ENCODE measurements at regions not wholly inside any gene's neighbourhood (a gene's known extent, or its start where the extent isn't known, plus 50 kb on each side); places are given as distances from the start of the nearest gene placed in this dataset.

- no peaks in the 10 kb centered on the region for H3K4me1 Mint-ChIP-seq (ENCODE audit: low read depth)
- H3K4me3 Mint-ChIP-seq: no peak overlapping the region
- H3K36me3 Mint-ChIP-seq (ENCODE audit: low read depth): no peaks in the 10 kb centered on the region
- intact Hi-C loops (cut with micrococcal nuclease): no loop called here
- H3K27me3 Mint-ChIP-seq: no peaks in the 10 kb centered on the region
- no peaks in the 10 kb centered on the region for H3K9me3 Mint-ChIP-seq
- H3K27ac Mint-ChIP-seq: no peak overlapping the region
Observed at GRCh38 chr1:189654906-189655305, 822.8 kb downstream of the BRINP3 start.

GRCh38 chr1:189656628-189657530 lies 820.8 kb downstream of the BRINP3 start:
- intact Hi-C loops (cut with micrococcal nuclease): no loop called here
- Mint-ChIP-seq H3K27ac (no peak overlapping the region), H3K4me1 (ENCODE audit: low read depth) (no peaks in the 10 kb centered on the region), H3K9me3 (no peaks in the 10 kb centered on the region), H3K36me3 (ENCODE audit: low read depth) (no peaks in the 10 kb centered on the region), H3K27me3 (no peaks in the 10 kb centered on the region), H3K4me3 (no peak overlapping the region)

- Mint-ChIP-seq H3K27me3 (no peaks in the 10 kb centered on the region), H3K4me1 (ENCODE audit: low read depth) (no peaks in the 10 kb centered on the region), H3K4me3 (no peak overlapping the region), H3K9me3 (no peaks in the 10 kb centered on the region), H3K36me3 (ENCODE audit: low read depth) (no peaks in the 10 kb centered on the region), H3K27ac (no peak overlapping the region)
- intact Hi-C loops (cut with micrococcal nuclease): no loop called here
Observed at GRCh38 chr1:189657715-189658114, 819.9 kb downstream of the BRINP3 start.

GRCh38 chr1:189658381-189658780 lies 819.3 kb downstream of the BRINP3 start:
- intact Hi-C loops (cut with micrococcal nuclease): no loop called here
- Mint-ChIP-seq H3K4me1 (ENCODE audit: low read depth) (no peaks in the 10 kb centered on the region), H3K27ac (no peak overlapping the region), H3K36me3 (ENCODE audit: low read depth) (no peaks in the 10 kb centered on the region), H3K27me3 (no peaks in the 10 kb centered on the region), H3K4me3 (no peak overlapping the region), H3K9me3 (no peaks in the 10 kb centered on the region)

GRCh38 chr1:189659731-189660130 lies 817.9 kb downstream of the BRINP3 start:
- Mint-ChIP-seq H3K4me3 (no peak overlapping the region), H3K4me1 (ENCODE audit: low read depth) (no peaks in the 10 kb centered on the region), H3K9me3 (no peaks in the 10 kb centered on the region), H3K36me3 (ENCODE audit: low read depth) (no peaks in the 10 kb centered on the region), H3K27ac (no peak overlapping the region), H3K27me3 (no peaks in the 10 kb centered on the region)
- intact Hi-C loops (cut with micrococcal nuclease): no loop called here

GRCh38 chr1:189662190-189662589 lies 815.5 kb downstream of the BRINP3 start:
- intact Hi-C loops (cut with micrococcal nuclease): no loop called here
- Mint-ChIP-seq H3K4me1 (ENCODE audit: low read depth) (no peaks in the 10 kb centered on the region), H3K9me3 (peaks cover 16% of the 10 kb centered on the region), H3K36me3 (ENCODE audit: low read depth) (no peaks in the 10 kb centered on the region), H3K27me3 (no peaks in the 10 kb centered on the region), H3K27ac (no peak overlapping the region), H3K4me3 (no peak overlapping the region)

GRCh38 chr1:189669846-189670245 lies 807.8 kb downstream of the BRINP3 start:
- Mint-ChIP-seq H3K4me1 (ENCODE audit: low read depth) (no peaks in the 10 kb centered on the region), H3K27me3 (no peaks in the 10 kb centered on the region), H3K4me3 (no peak overlapping the region), H3K27ac (no peak overlapping the region), H3K36me3 (ENCODE audit: low read depth) (no peaks in the 10 kb centered on the region), H3K9me3 (peaks cover 34% of the 10 kb centered on the region)
- intact Hi-C loops (cut with micrococcal nuclease): no loop called here

- Mint-ChIP-seq H3K4me1 (ENCODE audit: low read depth) (no peaks in the 10 kb centered on the region), H3K9me3 (peaks cover 9% of the 10 kb centered on the region), H3K36me3 (ENCODE audit: low read depth) (no peaks in the 10 kb centered on the region), H3K4me3 (no peak overlapping the region), H3K27me3 (no peaks in the 10 kb centered on the region), H3K27ac (no peak overlapping the region)
- intact Hi-C loops (cut with micrococcal nuclease): no loop called here
Observed at GRCh38 chr1:189673217-189673616, 804.4 kb downstream of the BRINP3 start.

- no peaks in the 10 kb centered on the region for H3K9me3 Mint-ChIP-seq
- no peaks in the 10 kb centered on the region for H3K27me3 Mint-ChIP-seq
- H3K4me1 Mint-ChIP-seq (ENCODE audit: low read depth): no peaks in the 10 kb centered on the region
- H3K27ac Mint-ChIP-seq: no peak overlapping the region
- no peak overlapping the region for H3K4me3 Mint-ChIP-seq
- H3K36me3 Mint-ChIP-seq (ENCODE audit: low read depth): no peaks in the 10 kb centered on the region
- intact Hi-C loops (cut with micrococcal nuclease): no loop called here
Observed at GRCh38 chr1:189675712-189676244, 801.9 kb downstream of the BRINP3 start.

GRCh38 chr1:189678779-189679178 lies 798.9 kb downstream of the BRINP3 start:
- H3K36me3 Mint-ChIP-seq (ENCODE audit: low read depth): no peaks in the 10 kb centered on the region
- intact Hi-C loops (cut with micrococcal nuclease): no loop called here

GRCh38 chr1:189681252-189681919 lies 796.3 kb downstream of the BRINP3 start:
- Mint-ChIP-seq H3K27me3 (no peaks in the 10 kb centered on the region), H3K27ac (no peak overlapping the region), H3K9me3 (no peaks in the 10 kb centered on the region), H3K4me1 (ENCODE audit: low read depth) (no peaks in the 10 kb centered on the region), H3K4me3 (no peak overlapping the region), H3K36me3 (ENCODE audit: low read depth) (no peaks in the 10 kb centered on the region)
- intact Hi-C loops (cut with micrococcal nuclease): no loop called here

More at GRCh38 chr1:189678779-189679178, 798.9 kb downstream of the BRINP3 start:
- H3K4me3 Mint-ChIP-seq: no peak overlapping the region
- no peak overlapping the region for H3K27ac Mint-ChIP-seq
- no peaks in the 10 kb centered on the region for H3K9me3 Mint-ChIP-seq
- H3K27me3 Mint-ChIP-seq: no peaks in the 10 kb centered on the region
- no peaks in the 10 kb centered on the region for H3K4me1 Mint-ChIP-seq (ENCODE audit: low read depth)

GRCh38 chr1:189682591-189682990 lies 795.1 kb downstream of the BRINP3 start:
- Mint-ChIP-seq H3K27ac (no peak overlapping the region), H3K4me3 (no peak overlapping the region), H3K4me1 (ENCODE audit: low read depth) (no peaks in the 10 kb centered on the region), H3K9me3 (no peaks in the 10 kb centered on the region), H3K27me3 (no peaks in the 10 kb centered on the region), H3K36me3 (ENCODE audit: low read depth) (no peaks in the 10 kb centered on the region)
- intact Hi-C loops (cut with micrococcal nuclease): no loop called here

GRCh38 chr1:189686288-189686687 lies 791.4 kb downstream of the BRINP3 start:
- H3K27ac Mint-ChIP-seq: no peak overlapping the region
- no peaks in the 10 kb centered on the region for H3K27me3 Mint-ChIP-seq
- intact Hi-C loops (cut with micrococcal nuclease): no loop called here
- H3K9me3 Mint-ChIP-seq: no peaks in the 10 kb centered on the region
- no peak overlapping the region for H3K4me3 Mint-ChIP-seq
- H3K36me3 Mint-ChIP-seq (ENCODE audit: low read depth): no peaks in the 10 kb centered on the region
- no peaks in the 10 kb centered on the region for H3K4me1 Mint-ChIP-seq (ENCODE audit: low read depth)

GRCh38 chr1:189693140-189693539 lies 784.5 kb downstream of the BRINP3 start:
- intact Hi-C loops (cut with micrococcal nuclease): no loop called here
- Mint-ChIP-seq H3K36me3 (ENCODE audit: low read depth) (no peaks in the 10 kb centered on the region), H3K4me3 (no peak overlapping the region), H3K27me3 (no peaks in the 10 kb centered on the region), H3K27ac (no peak overlapping the region), H3K9me3 (peaks cover 24% of the 10 kb centered on the region), H3K4me1 (ENCODE audit: low read depth) (no peaks in the 10 kb centered on the region)

Data from dendritic cell treated with granulocyte-macrophage colony-stimulating factor and Interleukin-4, amounts not matched to agents 40 ng/mL and 50 ng/mL, for 4 days (primary cell).